ENCODE measurements at regions not wholly inside any gene's neighbourhood (a gene's known extent, or its start where the extent isn't known, plus 50 kb on each side); places are given as distances from the start of the nearest gene placed in this dataset.

DNA sequence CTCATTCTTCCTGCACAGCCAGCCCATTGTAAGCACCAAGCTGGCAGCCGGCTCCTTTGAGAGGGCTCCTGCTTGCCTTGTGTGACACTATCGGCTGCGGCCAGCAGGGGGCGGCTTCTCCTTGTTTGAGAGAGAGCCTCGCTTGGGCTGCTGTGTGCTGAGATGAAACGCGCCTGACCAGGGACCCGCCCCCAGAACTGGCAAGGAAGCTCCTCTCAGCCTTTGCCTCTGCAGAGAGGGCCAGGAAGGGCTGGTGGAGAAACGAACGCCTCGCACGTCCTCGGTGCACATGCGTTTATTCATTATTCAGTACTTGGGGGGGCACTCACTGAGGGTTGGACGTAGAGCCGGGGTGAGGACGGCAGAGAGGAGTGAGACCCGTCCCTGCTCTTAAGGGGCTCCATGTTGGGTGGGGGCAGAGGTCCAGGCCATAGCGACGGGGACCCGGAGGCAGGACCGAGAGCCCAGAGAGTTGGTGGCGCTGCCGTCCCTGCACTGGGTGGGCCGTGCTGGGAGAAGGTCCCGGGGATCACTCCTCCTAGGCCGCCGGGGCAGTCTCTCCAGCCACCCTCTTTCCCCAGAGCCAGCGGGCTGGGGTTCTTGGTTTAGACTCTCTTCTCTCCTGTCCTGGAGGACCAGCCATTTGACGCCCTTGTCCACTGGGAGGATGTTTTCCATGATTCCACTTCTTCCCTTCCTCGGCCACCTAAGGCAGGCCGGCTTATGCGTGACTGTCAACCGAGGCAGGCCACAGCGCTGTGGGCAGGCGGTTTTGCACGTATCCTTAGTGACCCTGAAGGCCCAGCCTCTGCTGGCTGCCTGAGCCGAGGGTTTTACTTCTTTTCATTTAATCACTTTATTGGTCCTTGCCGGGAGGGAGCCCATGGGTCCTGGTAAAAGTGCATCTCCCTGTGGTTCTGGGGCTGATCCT is 174.5 kb downstream of the KATNAL1 start:
- Histone ChIP-seq H3K36me3 (ENCODE audit: control insufficient read depth, insufficient read depth, low read length) (no peaks in the 10 kb centered on the region), H3K27me3 (ENCODE audit: control insufficient read depth, insufficient read depth, low read length) (no peaks in the 10 kb centered on the region), H3K4me3 (ENCODE audit: low read depth, low read length) (no peak overlapping the region)
- TF ChIP-seq CTCF (IDR thresholded peaks at IDR 0.05; ENCODE audit: insufficient read depth, low read length, poor library complexity, severe bottlenecking), result peak; percentile 96
- DNase-seq (ENCODE audit: low read depth), result peak; percentile 64

GRCh38 chr13:30129411-30129810 is 177.9 kb downstream of the KATNAL1 start:
- Histone ChIP-seq H3K4me3 (ENCODE audit: low read depth, low read length) (no peak overlapping the region), H3K36me3 (ENCODE audit: control insufficient read depth, insufficient read depth, low read length) (no peaks in the 10 kb centered on the region), H3K27me3 (ENCODE audit: control insufficient read depth, insufficient read depth, low read length) (no peaks in the 10 kb centered on the region)
- TF ChIP-seq CTCF (IDR thresholded peaks at IDR 0.05; ENCODE audit: insufficient read depth, low read length, poor library complexity, severe bottlenecking), result no peak
- DNase-seq (ENCODE audit: low read depth), result no peak

GRCh38 chr13:30128591-30128990 is 178.8 kb downstream of the KATNAL1 start:
- no peak for DNase-seq (ENCODE audit: low read depth)
- Histone ChIP-seq H3K36me3 (ENCODE audit: control insufficient read depth, insufficient read depth, low read length) (no peaks in the 10 kb centered on the region), H3K27me3 (ENCODE audit: control insufficient read depth, insufficient read depth, low read length) (no peaks in the 10 kb centered on the region), H3K4me3 (ENCODE audit: low read depth, low read length) (no peak overlapping the region)
- TF ChIP-seq CTCF (IDR thresholded peaks at IDR 0.05; ENCODE audit: insufficient read depth, low read length, poor library complexity, severe bottlenecking), result no peak

DNA sequence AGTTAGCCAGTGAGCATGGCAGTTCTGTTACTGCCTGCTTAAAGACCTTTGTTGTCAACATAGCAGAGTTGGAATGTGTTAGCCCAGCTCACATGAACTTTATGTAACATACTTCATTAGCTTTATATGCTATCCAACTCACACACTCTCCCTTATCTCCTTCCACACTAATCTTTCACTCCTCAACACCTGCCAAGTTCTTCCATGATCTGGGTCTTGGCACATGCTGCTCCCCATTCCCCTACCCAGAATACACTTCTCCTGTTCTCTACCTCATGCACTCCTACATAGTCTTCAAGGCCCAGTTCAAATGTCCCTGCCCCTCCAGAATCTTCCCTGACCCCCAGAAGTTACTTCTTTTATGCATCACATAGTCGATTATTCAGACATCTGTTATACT is 179.3 kb downstream of the KATNAL1 start:
- H3K4me3 ChIP-seq (ENCODE audit: low read depth, low read length), result no peak overlapping the region
- no peak for DNase-seq (ENCODE audit: low read depth)
- H3K36me3 ChIP-seq (ENCODE audit: control insufficient read depth, insufficient read depth, low read length), result no peaks in the 10 kb centered on the region
- TF ChIP-seq CTCF (IDR thresholded peaks at IDR 0.05; ENCODE audit: insufficient read depth, low read length, poor library complexity, severe bottlenecking), result no peak
- H3K27me3 ChIP-seq (ENCODE audit: control insufficient read depth, insufficient read depth, low read length), result no peaks in the 10 kb centered on the region

- no peak for DNase-seq (ENCODE audit: low read depth)
- Histone ChIP-seq H3K27me3 (ENCODE audit: control insufficient read depth, insufficient read depth, low read length) (no peaks in the 10 kb centered on the region), H3K36me3 (ENCODE audit: control insufficient read depth, insufficient read depth, low read length) (no peaks in the 10 kb centered on the region), H3K4me3 (ENCODE audit: low read depth, low read length) (no peak overlapping the region)
- TF ChIP-seq CTCF (IDR thresholded peaks at IDR 0.05; ENCODE audit: insufficient read depth, low read length, poor library complexity, severe bottlenecking), result no peak
Measured at GRCh38 chr13:30126903-30127428, 180.4 kb downstream of the KATNAL1 start.

All from kidney epithelial cell (primary cell).